Fibroblast of mammary gland (primary cell): ENCODE measurements at regions not wholly inside any gene's neighbourhood (a gene's known extent, or its start where the extent isn't known, plus 50 kb on each side); places are given as distances from the start of the nearest gene placed in this dataset.

Experiments used
- DNase-seq: peaks from one replicate; pipeline ENCODE4 v3.0.0-alpha.2; 2010; ENCODE audit warnings: low read depth
- H3K4me3 ChIP-seq: 2 replicates; pipeline ENCODE4 v1.5.1; 2011; ENCODE audit warnings: low read depth, mild to moderate bottlenecking, low read length, moderate library complexity; ENCODE audit not compliant: control insufficient read depth
- CTCF ChIP-seq: conservative IDR thresholded peaks from 2 replicates; pipeline ENCODE4 v1.5.1; 2011; ENCODE audit warnings: low read depth, low read length, inconsistent platforms; ENCODE audit not compliant: control insufficient read depth, insufficient read depth

GRCh38 chr18:78113136-78113939 lies 863.7 kb downstream of the GALR1 start:
- TF ChIP-seq CTCF, result no peak
- no peak for DNase-seq
- no peak overlapping the region for H3K4me3 ChIP-seq

DNA sequence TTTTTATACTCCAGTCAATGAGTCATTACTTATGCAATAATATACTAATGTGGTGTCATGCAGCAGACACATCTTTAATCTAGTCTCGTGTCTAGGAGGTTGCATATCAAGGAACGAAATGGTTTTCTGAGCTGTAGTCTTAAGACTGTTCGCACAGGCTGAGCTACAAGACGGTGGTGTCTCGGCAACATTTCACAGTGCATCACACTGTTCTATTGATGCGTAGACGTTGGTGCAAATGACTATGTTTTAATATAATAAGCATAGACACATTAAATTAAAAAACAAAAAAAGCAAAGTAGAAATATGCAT lies 864.2 kb downstream of the GALR1 start:
- TF ChIP-seq CTCF, result no peak
- no peak overlapping the region for H3K4me3 ChIP-seq
- no peak for DNase-seq

GRCh38 chr18:78115896-78116561 lies 863.6 kb upstream of the SALL3 start:
- DNase-seq, result no peak
- no peak for TF ChIP-seq CTCF

DNA sequence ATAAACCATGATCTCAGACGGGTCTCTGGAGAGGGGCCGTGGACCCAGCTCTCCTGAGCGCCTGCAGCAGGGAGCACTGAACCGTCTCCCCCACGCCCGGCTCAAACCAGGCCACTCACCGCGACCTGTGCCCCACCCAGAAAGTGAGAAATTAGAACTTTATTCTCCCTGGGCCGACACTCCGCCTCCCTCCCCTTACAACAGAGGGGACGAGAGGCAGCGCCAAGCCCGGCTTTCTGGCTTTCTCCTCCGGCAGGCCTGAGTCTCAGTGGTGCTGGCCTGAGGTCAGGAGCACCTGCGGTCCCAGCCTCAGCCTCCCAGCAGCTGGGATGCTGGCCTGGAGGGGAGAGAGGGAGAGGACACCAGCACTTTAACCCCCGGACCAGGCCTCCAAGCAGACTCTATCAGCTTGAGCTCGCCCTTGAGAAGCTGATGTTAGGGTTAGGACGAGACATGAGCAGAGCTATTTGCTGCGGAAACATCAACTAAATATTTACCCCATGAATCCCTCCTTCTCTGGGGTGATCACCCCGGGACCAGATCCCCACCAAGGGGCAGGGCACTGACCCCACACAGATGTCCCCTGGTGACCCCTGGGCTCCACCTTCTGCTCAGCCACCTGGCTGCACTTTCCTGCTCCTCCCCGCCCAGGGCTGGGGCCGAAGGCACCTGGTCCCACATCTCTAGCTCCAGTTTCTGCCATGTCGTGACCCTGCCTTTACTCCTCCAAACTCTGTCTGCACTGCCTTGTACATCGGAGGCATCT lies 856.3 kb upstream of the SALL3 start:
- no peak overlapping the region for H3K4me3 ChIP-seq
- no peak for TF ChIP-seq CTCF
- DNase-seq, result no peak

More at GRCh38 chr18:78115896-78116561, 863.6 kb upstream of the SALL3 start:
- H3K4me3 ChIP-seq, result no peak overlapping the region

DNA sequence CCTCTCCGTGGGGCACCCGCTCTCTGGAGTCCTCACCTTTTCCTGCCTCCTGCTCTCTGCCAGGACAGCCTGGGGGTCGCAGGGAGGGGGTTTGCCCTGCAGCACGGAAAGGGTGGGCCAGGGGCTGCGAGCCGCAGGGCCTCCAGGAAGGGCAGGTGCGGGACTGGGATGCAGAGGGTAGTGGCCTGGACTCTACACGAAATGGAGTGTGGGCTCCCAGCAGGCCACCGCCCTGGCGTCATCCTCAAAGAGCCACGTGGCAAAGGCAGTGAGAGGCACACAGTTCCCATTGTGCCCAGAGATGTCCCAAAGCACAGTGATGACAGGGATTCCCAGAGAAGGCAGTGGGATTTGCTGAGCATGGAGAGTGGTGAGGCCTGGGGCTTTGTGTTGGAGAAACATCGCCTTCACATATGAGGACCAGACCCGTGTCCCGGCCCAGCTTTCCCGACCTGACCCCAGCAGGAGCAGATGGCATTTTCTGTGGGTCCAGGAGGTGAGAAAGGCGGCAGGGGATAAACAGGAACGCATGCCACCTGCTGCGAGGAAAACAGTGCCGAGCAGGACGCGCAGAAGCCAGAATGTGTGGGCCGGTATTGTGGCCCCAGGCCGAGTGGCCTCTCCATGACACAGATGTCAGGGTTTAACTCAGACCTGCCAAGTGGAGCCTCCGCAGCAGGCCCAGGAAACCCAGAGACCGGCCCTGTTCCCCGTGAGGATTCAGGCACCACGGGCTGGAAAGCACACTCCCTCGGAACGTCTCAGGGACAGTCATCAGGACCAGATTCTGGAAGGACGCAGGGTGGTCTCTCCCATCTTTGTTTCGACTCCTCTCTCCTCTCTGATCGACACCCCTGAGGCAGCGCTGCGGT lies 855.5 kb upstream of the SALL3 start:
- no peak for DNase-seq
- no peak overlapping the region for H3K4me3 ChIP-seq
- no peak for TF ChIP-seq CTCF
